Transverse colon (tissue), 4 donors: ENCODE measurements at regions not wholly inside any gene's neighbourhood (a gene's known extent, or its start where the extent isn't known, plus 50 kb on each side); places are given as distances from the start of the nearest gene placed in this dataset.

Experiments
- POLR2A ChIP-seq: fragments of 450-650 bp; IDR thresholded peaks from one replicate; pipeline ENCODE4 v1.6.1; 2016; ENCODE audit warnings: antibody characterized with exemption, mild to moderate bottlenecking, moderate library complexity
- POLR2AphosphoS5 ChIP-seq, 3 donors: sonication (generic); formaldehyde crosslinking; IDR thresholded peaks; one replicate each; pipeline ENCODE4 v1.6.1; 2016; ENCODE audit warnings: antibody characterized with exemption in 3 of 3
- TF ChIP-seq, protein P1 (sequence below), 5 experiments: fragments of 200-600 bp in 3 of 5; fragments of 450-650 bp in 2 of 5; sonication (generic) in 3 of 5; IDR thresholded peaks; 1 replicate in 2 of 5; 2 replicates in 3 of 5; pipeline ENCODE4 v1.5.1; 2016 to 2017; ENCODE audit warnings: antibody characterized with exemption in 5 of 5, inconsistent platforms in 3 of 5, mild to moderate bottlenecking in 2 of 5, moderate library complexity in 1 of 5

- TF ChIP-seq POLR2A (no peak), POLR2AphosphoS5 (IDR thresholded peaks at IDR 0.05) (no peak)
- TF ChIP-seq, protein P1, sequence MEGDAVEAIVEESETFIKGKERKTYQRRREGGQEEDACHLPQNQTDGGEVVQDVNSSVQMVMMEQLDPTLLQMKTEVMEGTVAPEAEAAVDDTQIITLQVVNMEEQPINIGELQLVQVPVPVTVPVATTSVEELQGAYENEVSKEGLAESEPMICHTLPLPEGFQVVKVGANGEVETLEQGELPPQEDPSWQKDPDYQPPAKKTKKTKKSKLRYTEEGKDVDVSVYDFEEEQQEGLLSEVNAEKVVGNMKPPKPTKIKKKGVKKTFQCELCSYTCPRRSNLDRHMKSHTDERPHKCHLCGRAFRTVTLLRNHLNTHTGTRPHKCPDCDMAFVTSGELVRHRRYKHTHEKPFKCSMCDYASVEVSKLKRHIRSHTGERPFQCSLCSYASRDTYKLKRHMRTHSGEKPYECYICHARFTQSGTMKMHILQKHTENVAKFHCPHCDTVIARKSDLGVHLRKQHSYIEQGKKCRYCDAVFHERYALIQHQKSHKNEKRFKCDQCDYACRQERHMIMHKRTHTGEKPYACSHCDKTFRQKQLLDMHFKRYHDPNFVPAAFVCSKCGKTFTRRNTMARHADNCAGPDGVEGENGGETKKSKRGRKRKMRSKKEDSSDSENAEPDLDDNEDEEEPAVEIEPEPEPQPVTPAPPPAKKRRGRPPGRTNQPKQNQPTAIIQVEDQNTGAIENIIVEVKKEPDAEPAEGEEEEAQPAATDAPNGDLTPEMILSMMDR (IDR thresholded peaks at IDR 0.05) = no peak
Measured at GRCh38 chr20:47865451-47865850, 80.2 kb upstream of the SULF2 start.
